LoVo (cell line): ENCODE measurements at regions not wholly inside any gene's neighbourhood (a gene's known extent, or its start where the extent isn't known, plus 50 kb on each side); places are given as distances from the start of the nearest gene placed in this dataset.

Source experiments
- DNase-seq: peaks from one replicate; pipeline ENCODE4 v3.0.0-alpha.2; 2016; ENCODE audit warnings: low spot score

DNA sequence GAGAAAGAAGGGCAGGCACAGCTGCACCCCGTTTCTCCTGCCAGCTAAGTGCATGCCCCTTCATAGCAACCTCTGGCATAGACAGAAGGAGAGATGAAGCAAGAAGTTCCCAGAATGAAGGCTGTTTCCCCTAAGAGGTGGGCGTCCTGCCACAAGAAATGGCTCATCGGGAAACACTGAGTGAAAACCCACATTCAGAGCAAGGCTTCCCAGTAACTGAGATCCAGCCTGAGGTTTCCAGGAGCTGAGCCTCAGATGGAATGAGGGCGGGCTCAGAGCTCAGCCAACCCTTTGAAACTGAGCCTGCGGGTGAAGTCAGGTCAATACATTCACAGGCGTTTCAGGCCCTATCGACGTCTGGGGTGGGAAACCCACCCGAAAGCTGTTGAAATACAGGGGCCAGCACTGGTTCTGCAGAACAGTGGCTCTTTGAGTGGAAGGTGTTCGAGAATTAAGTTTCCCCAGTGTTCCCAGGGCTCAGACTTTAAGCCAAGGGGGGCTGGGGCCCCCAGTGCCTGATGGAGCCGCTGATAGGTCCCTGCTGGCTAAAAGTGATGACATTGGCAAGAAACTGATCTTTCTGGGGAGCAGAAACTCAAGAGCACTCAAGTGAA, 510.2 kb downstream of the RPS24 start:
- DNase-seq: no peak

DNA sequence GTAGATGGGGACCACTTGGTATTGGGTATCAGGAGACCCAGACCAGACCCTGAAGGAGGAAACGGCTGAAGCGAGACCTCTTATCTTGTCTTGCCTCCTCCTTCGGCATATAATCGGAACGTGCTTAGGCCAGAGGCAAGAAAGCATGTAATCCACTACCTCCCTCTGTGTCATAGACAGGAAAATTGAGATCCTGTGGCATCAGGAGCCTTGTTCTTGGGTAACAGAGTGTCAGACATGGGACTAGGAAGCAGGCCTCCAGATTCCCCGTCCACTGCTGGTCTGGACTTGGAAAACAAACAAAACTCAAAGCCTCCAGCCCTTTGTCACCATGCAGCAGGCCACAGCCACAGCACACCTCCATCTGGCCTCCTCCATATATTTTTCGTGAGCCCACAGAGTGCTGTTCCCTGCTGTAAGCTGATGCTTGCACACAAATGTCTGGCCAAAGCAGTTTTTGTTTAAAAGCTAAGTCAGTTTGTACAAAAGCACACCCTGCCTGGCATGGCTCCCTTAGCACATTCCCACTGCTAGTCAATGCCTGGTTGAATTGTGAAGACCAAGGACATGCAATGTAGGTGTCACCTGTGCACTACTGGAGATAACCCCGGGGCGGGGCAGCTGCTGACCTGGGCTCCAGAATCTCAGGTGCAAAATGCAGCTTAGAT, 510.9 kb downstream of the RPS24 start:
- DNase-seq: no peak

GRCh38 chr10:78545756-78546155, 512.1 kb downstream of the RPS24 start:
- no peak for DNase-seq

GRCh38 chr10:78547397-78547796, 513.7 kb downstream of the RPS24 start:
- DNase-seq: no peak

GRCh38 chr10:78547905-78548304, 514.2 kb downstream of the RPS24 start:
- DNase-seq: no peak

DNA sequence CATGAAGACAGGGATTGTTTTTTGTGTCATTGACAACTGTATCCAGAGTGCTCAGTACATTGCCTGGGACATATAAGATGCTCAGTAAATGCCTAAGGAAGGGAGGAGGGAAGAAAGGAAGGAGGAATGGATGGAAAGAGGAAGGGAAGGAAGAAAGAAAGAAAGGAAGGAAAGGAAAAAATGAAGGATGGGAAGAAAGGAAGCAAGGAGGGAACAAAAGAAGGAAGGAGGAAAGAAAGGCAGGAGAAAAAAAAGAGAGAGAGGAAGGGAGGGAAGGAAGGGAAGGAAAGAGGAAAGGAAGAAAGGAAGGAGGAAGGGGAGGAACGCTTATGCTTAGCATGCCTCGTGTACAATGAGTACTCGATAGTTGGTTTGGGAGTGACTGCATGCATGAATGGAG, 514.7 kb downstream of the RPS24 start:
- no peak for DNase-seq

- peak; percentile 23 for DNase-seq
Observed at GRCh38 chr10:78549140-78549935, 515.7 kb downstream of the RPS24 start.

DNA sequence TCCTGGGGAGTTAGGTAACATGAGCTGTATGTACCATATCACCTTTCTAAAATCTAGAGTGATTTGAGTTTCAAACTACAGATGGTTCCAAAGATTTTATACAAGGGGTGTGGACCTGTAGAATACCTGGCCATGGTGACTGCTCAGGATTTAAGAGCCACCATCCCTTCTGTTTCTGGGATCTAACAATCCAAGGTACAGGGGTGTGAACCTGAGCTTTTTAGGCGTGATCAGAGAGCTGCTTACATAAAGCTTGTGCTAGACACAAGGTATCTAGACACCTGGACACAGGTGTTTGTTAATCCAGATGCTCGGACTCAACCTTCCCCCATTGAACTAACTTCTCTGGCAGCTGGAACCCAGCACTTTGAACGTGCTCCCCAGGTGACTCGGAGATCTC, 516.4 kb downstream of the RPS24 start:
- DNase-seq: no peak

DNA sequence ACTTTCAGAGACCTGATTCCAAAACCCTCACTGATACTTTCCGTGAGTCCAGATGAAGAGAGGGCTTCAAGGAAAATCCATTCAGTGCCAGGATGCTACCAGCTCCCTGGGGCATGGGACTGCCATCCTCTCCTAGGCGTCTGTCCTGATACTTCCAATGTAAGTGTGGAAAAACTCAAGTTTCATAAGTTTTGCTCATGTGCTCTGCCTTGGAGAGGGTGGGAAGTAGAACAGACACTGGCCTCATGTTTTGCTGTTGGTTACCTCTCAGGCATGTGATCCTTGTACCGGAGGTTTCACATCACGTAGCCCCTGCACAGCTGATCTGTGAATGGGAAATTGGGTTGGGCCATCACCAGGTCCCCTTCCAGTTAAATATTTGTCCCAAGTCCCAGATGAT, 517.1 kb downstream of the RPS24 start:
- no peak for DNase-seq

- no peak for DNase-seq
Observed at GRCh38 chr10:78551184-78552005, 517.4 kb upstream of the ZMIZ1 start.

DNA sequence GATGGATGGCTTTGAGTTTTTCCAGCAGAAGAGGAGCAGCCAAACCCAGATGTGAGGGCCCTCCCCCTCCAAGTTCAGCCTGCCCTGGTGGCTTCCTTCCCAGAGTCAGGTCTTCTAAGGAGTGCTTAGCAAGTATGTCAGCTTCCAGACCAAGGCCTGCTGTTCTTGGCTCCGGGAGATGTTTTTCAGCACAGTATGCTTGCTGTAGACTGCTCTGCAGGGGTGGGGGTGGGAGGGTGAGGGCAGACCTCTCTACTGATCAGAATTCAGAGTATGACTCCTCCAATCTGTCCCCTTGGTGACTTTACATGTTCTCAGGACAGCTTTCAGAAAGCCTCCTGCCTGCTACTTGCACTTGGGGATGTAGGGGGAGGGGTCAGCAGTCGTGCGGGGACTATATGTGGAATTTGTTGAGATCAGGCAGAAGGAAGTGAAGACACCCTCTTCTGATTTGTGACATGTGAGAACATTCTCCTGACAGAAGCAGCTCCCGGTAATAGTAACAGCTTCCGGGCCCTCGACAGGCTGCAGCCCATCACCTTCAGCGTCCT, 516.4 kb upstream of the ZMIZ1 start:
- no peak for DNase-seq

DNA sequence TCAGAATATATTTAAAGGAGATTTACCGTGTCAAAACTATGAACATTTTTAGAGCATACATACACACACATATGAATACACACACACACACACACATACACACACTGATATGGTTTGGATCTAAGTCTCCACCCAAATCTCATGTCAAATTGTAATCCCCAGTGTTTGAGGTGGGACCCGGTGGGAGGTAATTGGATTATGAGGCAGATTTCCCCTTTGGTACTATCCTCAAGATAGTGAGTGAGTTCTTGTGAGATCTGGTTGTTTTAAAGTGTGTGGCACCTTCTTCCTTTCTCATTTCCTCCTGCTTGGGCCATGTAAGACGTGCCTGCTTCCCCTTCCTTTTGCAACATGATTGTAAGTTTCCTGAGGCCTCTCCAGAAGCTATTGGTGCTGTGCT, 515.0 kb upstream of the ZMIZ1 start:
- DNase-seq: no peak

DNA sequence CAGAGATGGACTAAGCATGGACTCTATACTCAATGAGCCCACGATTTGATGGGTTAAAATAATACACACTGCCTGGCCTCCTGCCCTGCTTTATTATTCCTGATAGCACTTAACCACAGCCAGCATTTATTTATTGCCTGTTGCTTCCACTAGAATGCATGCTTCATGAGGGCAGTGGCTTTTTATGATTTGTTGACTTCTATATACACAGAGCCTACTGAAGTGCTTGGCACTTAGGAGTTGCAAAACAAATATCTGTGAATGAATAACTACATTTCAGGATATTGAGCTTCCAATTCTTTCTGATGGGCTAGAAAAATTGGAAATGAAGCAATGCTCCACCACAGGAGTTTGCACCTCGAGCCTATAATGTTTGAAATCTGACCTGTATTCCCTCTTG, 513.6 kb upstream of the ZMIZ1 start:
- DNase-seq: no peak

GRCh38 chr10:78556705-78557432, 511.9 kb upstream of the ZMIZ1 start:
- DNase-seq: no peak

DNA sequence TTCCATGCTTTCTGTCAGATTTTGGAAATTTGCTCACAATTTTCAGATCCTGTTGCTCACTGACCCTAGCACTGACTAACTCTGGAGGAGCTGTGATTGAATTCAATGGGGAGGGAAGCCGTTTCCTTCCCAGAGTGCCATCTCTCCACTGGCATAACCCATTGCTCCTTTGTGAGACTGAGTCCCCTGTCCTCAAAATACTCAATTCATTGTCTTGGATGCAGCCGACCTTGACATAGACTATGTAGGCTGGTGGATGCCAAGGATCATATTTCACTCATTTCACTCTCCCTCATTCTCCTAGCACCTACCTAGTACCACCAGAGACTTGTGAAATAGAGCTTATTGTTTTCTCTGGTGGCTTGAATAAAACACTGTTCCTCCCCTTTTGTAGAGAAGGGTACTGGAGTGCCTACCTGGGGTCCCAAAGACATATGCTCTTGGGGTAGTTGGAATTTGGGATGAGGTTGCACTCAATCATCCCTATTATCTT, 511.3 kb upstream of the ZMIZ1 start:
- DNase-seq: no peak

DNA sequence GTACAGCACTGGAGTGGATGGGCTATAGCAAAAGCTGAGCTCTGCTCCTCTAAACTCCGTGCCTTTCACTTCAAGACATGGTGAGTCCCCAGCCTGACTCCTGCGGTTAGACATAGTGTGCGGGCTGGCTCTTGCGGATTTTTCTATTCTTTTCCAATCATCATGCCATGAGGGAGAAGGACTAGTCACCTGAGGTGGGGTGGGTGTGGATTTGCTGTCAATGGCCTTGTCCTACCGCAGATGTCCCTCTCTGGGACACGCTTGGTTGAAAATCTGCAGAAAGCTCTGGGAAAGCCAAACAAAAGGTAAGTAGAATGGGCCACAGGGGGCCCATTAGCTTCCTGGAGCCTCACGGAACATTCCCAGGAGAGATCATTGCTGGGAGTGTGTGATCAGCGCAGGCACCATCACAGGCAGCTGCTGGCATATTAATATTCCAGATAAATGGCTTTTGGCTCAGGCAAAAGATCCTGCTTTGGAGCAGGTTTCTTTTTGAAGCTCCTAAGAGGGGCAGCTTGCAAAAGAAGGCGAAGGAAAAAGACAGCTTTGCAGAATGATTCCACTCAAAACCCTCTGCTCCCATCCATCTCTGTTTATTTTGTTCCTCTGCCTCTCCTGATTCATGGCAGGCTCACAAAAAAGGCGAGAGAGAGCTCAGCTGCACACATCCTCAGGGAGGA, 509.0 kb upstream of the ZMIZ1 start:
- DNase-seq: no peak

GRCh38 chr10:78560341-78560688, 508.5 kb upstream of the ZMIZ1 start:
- no peak for DNase-seq

GRCh38 chr10:78563314-78563713, 505.5 kb upstream of the ZMIZ1 start:
- no peak for DNase-seq

DNA sequence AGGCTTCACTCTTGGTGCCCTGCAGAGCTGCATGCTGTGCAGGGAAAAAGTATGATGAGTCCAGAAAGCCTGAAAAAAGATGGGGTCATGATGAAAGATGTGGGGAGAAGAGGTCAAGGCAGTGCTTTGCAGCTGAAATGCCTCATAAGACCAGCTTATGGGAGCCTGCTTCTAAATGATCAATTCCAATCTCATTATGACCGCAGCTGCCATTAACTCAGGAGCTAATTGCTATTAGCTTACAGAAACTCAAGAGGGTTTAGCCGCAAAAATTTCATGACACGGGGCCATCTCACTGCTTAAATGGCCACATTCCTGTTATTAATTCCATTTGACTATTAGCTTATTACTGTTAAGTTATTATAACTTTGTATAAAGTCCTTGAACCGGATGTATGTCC, 502.9 kb upstream of the ZMIZ1 start:
- DNase-seq: no peak

GRCh38 chr10:78566284-78567111, 502.3 kb upstream of the ZMIZ1 start:
- no peak for DNase-seq
